Osteocyte (in vitro differentiated cells): ENCODE measurements at regions not wholly inside any gene's neighbourhood (a gene's known extent, or its start where the extent isn't known, plus 50 kb on each side); places are given as distances from the start of the nearest gene placed in this dataset.

Experiments
- DNase-seq: peaks from one replicate; pipeline ENCODE4 v3.0.0; 2021; ENCODE audit warnings: mixed read lengths; ENCODE audit not compliant: unreplicated experiment; ENCODE audit errors: extremely low spot score
- H3K27ac Mint-ChIP-seq: one replicate; pipeline ENCODE4 v1.8.0; 2021; ENCODE audit warnings: mild to moderate bottlenecking, mixed read lengths; ENCODE audit not compliant: unreplicated experiment
- H3K27me3 Mint-ChIP-seq: one replicate; pipeline ENCODE4 v1.8.0; 2021; ENCODE audit warnings: mixed read lengths; ENCODE audit not compliant: unreplicated experiment
- H3K36me3 Mint-ChIP-seq: one replicate; pipeline ENCODE4 v1.8.0; 2021; ENCODE audit warnings: mixed read lengths; ENCODE audit not compliant: unreplicated experiment
- H3K4me1 Mint-ChIP-seq: one replicate; pipeline ENCODE4 v1.8.0; 2021; ENCODE audit warnings: mixed read lengths; ENCODE audit not compliant: unreplicated experiment
- H3K4me3 Mint-ChIP-seq: one replicate; pipeline ENCODE4 v1.8.0; 2021; ENCODE audit warnings: mild to moderate bottlenecking, moderate library complexity, mixed read lengths; ENCODE audit not compliant: unreplicated experiment
- H3K9me3 Mint-ChIP-seq: one replicate; pipeline ENCODE4 v1.8.0; 2021; ENCODE audit warnings: mixed read lengths; ENCODE audit not compliant: unreplicated experiment
- CTCF ChIP-seq: fragments of 200-600 bp; sonication (generic); IDR thresholded peaks from 2 replicates; pipeline ENCODE4 v1.5.0; 2021; ENCODE audit warnings: antibody characterized with exemption, mild to moderate bottlenecking, moderate library complexity

GRCh38 chr6:169158691-169159090 is 95.0 kb downstream of the THBS2 start:
- Mint-ChIP-seq H3K27ac (peak overlapping the region; percentile 92), H3K27me3 (no peaks in the 10 kb centered on the region), H3K9me3 (peaks cover 5% of the 10 kb centered on the region), H3K4me1 (peaks cover 45% of the 10 kb centered on the region), H3K36me3 (peaks cover 13% of the 10 kb centered on the region), H3K4me3 (no peak overlapping the region)
- DNase-seq, result no peak
- TF ChIP-seq CTCF, result no peak

GRCh38 chr6:169158174-169158573 is 95.5 kb downstream of the THBS2 start:
- peak; percentile 82 for DNase-seq
- peaks cover 7% of the 10 kb centered on the region for H3K9me3 Mint-ChIP-seq
- TF ChIP-seq CTCF, result no peak
- peak overlapping the region; percentile 92 for H3K27ac Mint-ChIP-seq
- no peaks in the 10 kb centered on the region for H3K27me3 Mint-ChIP-seq
- peaks cover 39% of the 10 kb centered on the region for H3K4me1 Mint-ChIP-seq
- H3K36me3 Mint-ChIP-seq, result peaks cover 15% of the 10 kb centered on the region
- no peak overlapping the region for H3K4me3 Mint-ChIP-seq

DNA sequence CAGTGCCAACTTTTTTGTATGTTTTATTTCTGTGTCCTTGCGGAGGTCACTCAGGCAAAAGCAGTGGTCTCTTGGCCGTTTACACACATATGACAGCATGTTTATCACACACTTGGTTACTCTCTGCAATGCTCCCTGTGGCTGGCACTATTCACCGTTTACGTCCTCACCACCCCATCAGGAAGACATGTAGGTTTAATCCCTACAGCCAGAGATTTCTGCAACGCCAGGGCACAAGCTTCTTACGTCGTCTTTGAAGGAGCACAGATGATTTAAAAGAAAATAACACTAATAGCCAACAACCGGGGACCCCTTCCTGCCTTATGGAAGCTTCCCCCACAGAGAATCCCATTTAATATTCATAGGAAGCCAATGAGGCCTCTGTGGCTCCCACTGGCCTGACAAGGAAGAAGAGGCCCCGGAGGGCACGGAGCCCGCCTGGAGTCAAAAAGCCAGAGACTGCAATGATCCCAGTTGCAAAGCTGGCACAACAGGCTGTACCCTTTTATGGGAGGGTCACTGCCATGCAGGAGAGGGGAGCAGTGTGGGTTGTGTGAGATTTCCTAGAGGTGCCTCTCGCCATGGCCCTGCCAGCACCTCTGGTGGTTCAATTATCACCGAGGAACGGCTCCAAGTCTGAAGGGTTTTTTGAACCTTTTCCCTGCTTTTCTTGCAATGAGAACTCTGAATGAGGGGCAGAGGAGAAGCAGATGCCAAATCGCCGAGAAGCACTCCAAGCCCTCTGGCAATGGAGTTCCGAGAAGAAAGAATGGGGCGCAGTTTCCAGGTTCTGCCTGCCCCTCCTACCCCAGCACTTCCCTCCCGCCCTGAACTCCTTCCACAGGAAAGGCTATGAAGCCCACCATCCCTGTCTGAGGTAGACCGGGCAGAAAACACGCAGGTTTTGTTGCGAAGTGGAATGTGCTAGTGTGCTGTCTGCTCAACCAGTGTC is 96.2 kb downstream of the THBS2 start:
- Mint-ChIP-seq H3K4me3 (no peak overlapping the region), H3K27ac (peak overlapping the region; percentile 92), H3K4me1 (peaks cover 32% of the 10 kb centered on the region), H3K27me3 (no peaks in the 10 kb centered on the region), H3K36me3 (peaks cover 15% of the 10 kb centered on the region), H3K9me3 (peaks cover 7% of the 10 kb centered on the region)
- TF ChIP-seq CTCF, result no peak
- DNase-seq, result no peak

DNA sequence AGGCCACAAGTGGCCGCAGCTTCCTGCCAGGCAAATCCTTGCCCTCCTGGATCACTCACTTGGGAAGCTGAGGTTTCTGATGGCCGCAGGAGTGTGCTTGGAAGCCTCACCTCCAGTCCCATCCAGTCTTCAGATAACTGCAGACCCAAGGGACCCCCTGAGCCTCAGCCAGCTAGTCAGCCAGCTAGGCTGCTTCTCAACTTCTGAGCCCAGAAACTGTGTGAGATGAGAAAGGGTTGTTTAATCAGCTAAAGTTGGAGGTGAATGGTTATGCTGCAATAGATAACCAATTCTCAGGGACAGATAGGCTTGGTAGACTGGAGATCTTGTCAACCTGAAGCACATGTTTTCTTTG is 96.9 kb downstream of the THBS2 start:
- Mint-ChIP-seq H3K9me3 (peaks cover 7% of the 10 kb centered on the region), H3K4me1 (peaks cover 26% of the 10 kb centered on the region), H3K4me3 (no peak overlapping the region), H3K27ac (no peak overlapping the region), H3K36me3 (peaks cover 11% of the 10 kb centered on the region), H3K27me3 (no peaks in the 10 kb centered on the region)
- no peak for DNase-seq
- TF ChIP-seq CTCF, result no peak

- no peak for TF ChIP-seq CTCF
- peaks cover 7% of the 10 kb centered on the region for H3K9me3 Mint-ChIP-seq
- H3K36me3 Mint-ChIP-seq, result peaks cover 11% of the 10 kb centered on the region
- peaks cover 21% of the 10 kb centered on the region for H3K4me1 Mint-ChIP-seq
- no peak for DNase-seq
- H3K27ac Mint-ChIP-seq, result peak overlapping the region; percentile 14
- no peaks in the 10 kb centered on the region for H3K27me3 Mint-ChIP-seq
- no peak overlapping the region for H3K4me3 Mint-ChIP-seq
Observed at GRCh38 chr6:169156108-169156792, 97.4 kb downstream of the THBS2 start.
